SK-N-MC (cell line): ENCODE measurements at regions not wholly inside any gene's neighbourhood (a gene's known extent, or its start where the extent isn't known, plus 50 kb on each side); places are given as distances from the start of the nearest gene placed in this dataset.

Source experiments
- EZH2 ChIP-seq: fragments of 200-600 bp; sonication (generic); IDR thresholded peaks from one replicate; pipeline ENCODE4 v1.6.1; 2017; ENCODE audit warnings: antibody characterized with exemption
- FOXP2 ChIP-seq: optimal IDR thresholded peaks from 2 replicates; pipeline ENCODE3; 2011; ENCODE audit warnings: mild to moderate bottlenecking, moderate library complexity; ENCODE audit not compliant: insufficient read depth; ENCODE audit errors: extremely low read length, control extremely low read depth
- POLR2AphosphoS5 ChIP-seq: IDR thresholded peaks from 2 replicates; pipeline ENCODE4 v1.6.1; 2012; ENCODE audit warnings: mild to moderate bottlenecking, low read depth, low read length, borderline replicate concordance

GRCh38 chr13:44184740-44185139 lies 188.9 kb upstream of the SERP2 start:
- no peak for TF ChIP-seq POLR2AphosphoS5
- TF ChIP-seq EZH2: no peak
- no peak for TF ChIP-seq FOXP2
